ENCODE measurements at regions not wholly inside any gene's neighbourhood (a gene's known extent, or its start where the extent isn't known, plus 50 kb on each side); places are given as distances from the start of the nearest gene placed in this dataset.

- no peaks in the 10 kb centered on the region for H3K9me3 ChIP-seq
- intact Hi-C loops (cut with DNase I), result no loop called here
- no peak overlapping the region for H3K4me3 ChIP-seq
- DNase-seq (no peak), ATAC-seq (no peak)
- peaks cover 6% of the 10 kb centered on the region for H3K4me1 ChIP-seq
- H3K27me3 ChIP-seq, result no peaks in the 10 kb centered on the region
- H3K27ac ChIP-seq, result no peak overlapping the region
- no peak for TF ChIP-seq CTCF (IDR thresholded peaks at IDR 0.05)
- H3K36me3 ChIP-seq, result no peaks in the 10 kb centered on the region
Observed at GRCh38 chr12:127147724-127148123, 1119.2 kb upstream of the TMEM132C start.

- TF ChIP-seq CTCF (IDR thresholded peaks at IDR 0.05), result no peak
- Histone ChIP-seq H3K9me3 (no peaks in the 10 kb centered on the region), H3K4me3 (no peak overlapping the region), H3K36me3 (no peaks in the 10 kb centered on the region), H3K27ac (no peak overlapping the region), H3K27me3 (no peaks in the 10 kb centered on the region), H3K4me1 (peaks cover 6% of the 10 kb centered on the region)
- ATAC-seq (no peak), DNase-seq (no peak)
- intact Hi-C loops (cut with DNase I), result no loop called here
Observed at GRCh38 chr12:127148318-127148717, 1118.7 kb upstream of the TMEM132C start.

- no peak for TF ChIP-seq CTCF (IDR thresholded peaks at IDR 0.05)
Observed at GRCh38 chr12:127149226-127149964, 1117.6 kb upstream of the TMEM132C start.

GRCh38 chr12:127150028-127150427 is 1116.9 kb upstream of the TMEM132C start:
- peaks cover 6% of the 10 kb centered on the region for H3K4me1 ChIP-seq
- DNase-seq (no peak), ATAC-seq (no peak)
- no peak overlapping the region for H3K27ac ChIP-seq
- intact Hi-C loops (cut with DNase I), result no loop called here
- no peak overlapping the region for H3K4me3 ChIP-seq
- no peak for TF ChIP-seq CTCF (IDR thresholded peaks at IDR 0.05)
- no peaks in the 10 kb centered on the region for H3K27me3 ChIP-seq
- no peaks in the 10 kb centered on the region for H3K36me3 ChIP-seq
- no peaks in the 10 kb centered on the region for H3K9me3 ChIP-seq

More at GRCh38 chr12:127149226-127149964, 1117.6 kb upstream of the TMEM132C start:
- peaks cover 6% of the 10 kb centered on the region for H3K4me1 ChIP-seq
- no peak overlapping the region for H3K4me3 ChIP-seq
- H3K27me3 ChIP-seq, result no peaks in the 10 kb centered on the region
- H3K27ac ChIP-seq, result no peak overlapping the region
- no peaks in the 10 kb centered on the region for H3K36me3 ChIP-seq
- no peaks in the 10 kb centered on the region for H3K9me3 ChIP-seq
- ATAC-seq, result no peak
- intact Hi-C loops (cut with DNase I), result no loop called here
- no peak for DNase-seq

GRCh38 chr12:127150479-127150878 is 1116.5 kb upstream of the TMEM132C start:
- ATAC-seq (no peak), DNase-seq (no peak)
- Histone ChIP-seq H3K36me3 (no peaks in the 10 kb centered on the region), H3K27me3 (no peaks in the 10 kb centered on the region), H3K9me3 (no peaks in the 10 kb centered on the region), H3K27ac (no peak overlapping the region), H3K4me1 (peaks cover 6% of the 10 kb centered on the region), H3K4me3 (no peak overlapping the region)
- intact Hi-C loops (cut with DNase I), result no loop called here
- TF ChIP-seq CTCF (IDR thresholded peaks at IDR 0.05), result no peak

All from upper lobe of right lung (tissue), 1 donor.